NCI-H345 treated with DMSO at 0.1 percent for 48 hours (cell line): ENCODE measurements at regions not wholly inside any gene's neighbourhood (a gene's known extent, or its start where the extent isn't known, plus 50 kb on each side); places are given as distances from the start of the nearest gene placed in this dataset.
A peak's percentile ranks its signal among the peaks of the same experiment; 100 is the strongest.

Experiments
- DNase-seq: peaks from one replicate; lab custom pipeline; 2025; ENCODE audit not compliant: unreplicated experiment; lab: John Stamatoyannopoulos, UW

DNA sequence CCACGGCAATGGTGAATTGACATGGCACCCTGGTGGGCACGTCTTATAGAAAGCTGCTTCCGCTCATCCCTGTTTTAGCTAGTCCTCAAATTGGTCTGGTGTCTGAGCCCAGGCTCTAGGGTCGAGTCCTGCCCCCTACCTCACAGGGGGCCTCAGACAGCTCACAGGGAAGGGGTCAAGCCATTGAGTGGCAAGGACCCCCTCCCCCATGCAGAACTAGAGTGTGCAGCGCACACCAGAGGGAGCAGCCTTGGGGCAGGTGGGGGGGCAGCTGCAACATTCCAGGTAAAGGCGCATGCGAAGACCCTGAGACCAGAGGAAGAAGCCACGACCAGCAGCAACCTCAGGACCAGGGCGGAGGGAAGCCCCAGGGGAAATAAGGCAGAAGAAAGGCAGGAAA, 240.4 kb upstream of the PPP2R2D start:
- DNase-seq = no peak

DNA sequence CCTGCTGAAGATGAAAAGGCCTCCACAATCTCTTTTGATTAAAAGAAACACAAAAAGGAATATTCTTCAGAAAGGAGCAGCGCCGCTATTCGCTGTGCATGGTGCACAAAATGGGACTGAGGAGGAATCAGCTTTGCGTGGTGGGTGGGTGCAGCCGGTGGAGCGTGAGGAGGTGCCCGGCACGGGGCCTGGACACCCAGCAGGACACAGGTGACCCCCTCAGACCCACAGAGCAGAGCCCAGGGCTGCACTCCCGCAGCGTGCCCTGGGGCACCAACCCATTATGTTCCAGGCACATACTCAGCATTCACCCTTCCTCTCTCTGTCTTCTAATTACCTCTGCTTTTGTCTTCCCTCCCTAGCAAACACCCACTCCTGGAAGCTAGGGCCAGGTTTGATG, 238.0 kb upstream of the PPP2R2D start:
- DNase-seq = no peak

DNA sequence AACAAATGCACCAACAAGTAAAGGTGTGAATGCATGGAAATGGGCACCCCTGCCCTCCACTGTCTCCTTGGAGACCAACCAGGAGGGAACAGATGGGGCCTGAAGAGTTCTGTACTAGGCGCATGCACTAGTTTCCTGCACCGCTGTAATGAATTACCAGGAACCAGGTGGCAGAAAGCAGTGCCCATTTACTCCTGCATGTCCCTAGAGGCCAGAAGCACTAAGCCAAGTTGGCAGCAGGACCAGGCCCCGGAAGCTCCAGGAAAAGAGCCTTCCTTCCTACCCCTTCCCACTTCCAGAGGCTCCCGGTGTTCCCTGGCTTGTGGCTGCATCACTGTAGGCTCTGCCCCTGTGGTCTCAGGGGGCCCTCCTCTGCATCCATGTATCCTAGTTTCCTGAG, 237.5 kb upstream of the PPP2R2D start:
- no peak for DNase-seq

DNA sequence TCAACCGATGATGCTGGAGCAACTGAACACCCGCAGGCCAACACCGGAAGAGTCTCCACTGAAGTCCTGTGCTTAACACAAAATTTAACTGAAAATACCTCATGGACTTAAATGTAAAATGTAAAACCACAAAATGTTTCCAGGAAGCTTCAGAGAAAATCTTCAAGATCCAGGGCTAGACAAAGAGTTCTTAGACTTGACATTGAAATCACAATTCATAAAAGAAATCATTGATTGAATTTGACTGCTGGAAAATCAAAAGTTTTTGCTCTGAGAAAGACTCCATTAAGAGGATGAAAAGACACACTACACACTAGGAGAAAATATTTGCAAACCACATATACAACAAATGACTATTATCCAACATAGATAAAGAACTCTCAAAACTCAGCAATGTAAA, 234.7 kb upstream of the PPP2R2D start:
- DNase-seq = no peak

DNA sequence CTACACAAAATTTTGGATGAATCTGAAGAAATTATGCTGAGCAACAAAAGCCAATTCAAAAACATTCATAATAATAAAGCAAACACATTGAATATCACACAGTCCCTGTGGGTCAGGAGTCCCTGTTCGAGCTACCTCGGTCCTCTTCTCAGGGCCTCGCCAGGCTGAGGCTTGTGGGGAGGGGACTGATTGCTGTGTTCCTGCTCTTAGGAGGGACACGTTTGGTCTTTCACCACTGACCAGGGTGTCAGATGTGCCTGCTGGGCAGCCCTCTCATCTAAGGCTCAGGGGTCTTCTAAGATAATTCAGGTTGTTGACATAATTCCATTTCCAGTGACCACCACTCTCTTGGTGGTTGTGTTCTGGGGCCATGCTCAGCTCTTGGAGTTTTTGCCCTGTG, 233.8 kb upstream of the PPP2R2D start:
- DNase-seq = no peak

- no peak for DNase-seq
Observed at GRCh38 chr10:131667561-131667960, 233.2 kb upstream of the PPP2R2D start.

- DNase-seq = no peak
Observed at GRCh38 chr10:131668903-131669302, 231.9 kb upstream of the PPP2R2D start.

- DNase-seq = no peak
Observed at GRCh38 chr10:131669838-131670237, 231.0 kb upstream of the PPP2R2D start.

DNA sequence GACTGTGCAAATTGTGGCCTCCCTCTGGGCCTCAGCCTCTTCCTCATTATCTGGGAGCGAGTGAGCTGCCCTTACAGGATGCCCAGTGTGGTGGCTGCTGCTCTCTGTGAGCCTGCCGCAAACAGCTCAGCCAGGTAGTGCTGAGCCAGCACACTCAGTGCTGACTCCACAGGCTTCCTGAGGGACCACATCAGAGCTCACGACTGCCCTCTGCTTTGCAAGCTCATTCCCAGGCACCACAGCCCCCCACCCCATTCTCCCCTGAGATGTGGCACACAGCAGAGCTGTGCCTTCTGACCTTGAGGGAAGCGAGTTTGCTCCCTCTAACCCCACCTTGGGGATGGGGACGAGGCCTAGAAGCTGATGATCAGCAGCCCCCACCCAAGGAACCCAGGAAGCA, 230.5 kb upstream of the PPP2R2D start:
- no peak for DNase-seq

DNA sequence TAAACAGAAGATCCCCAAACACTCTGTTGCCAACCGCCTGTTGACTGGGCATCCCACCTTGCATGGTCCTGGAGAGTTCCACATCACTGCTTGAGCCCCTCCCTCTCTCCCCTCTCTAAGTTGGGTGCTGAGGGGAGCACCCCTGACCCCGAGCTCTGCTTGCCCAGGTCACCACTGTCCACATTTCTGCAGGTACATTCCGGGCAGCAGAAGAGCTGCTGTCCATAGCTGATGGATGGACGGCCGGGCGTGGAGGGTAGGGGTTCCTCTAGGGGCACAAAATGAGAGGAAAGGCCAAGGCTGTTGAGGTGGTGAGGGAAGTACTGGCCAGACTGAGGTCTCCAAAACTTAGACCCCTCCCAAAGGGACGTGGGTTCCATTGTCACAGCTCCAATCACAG, 227.4 kb upstream of the PPP2R2D start:
- no peak for DNase-seq

- no peak for DNase-seq
Observed at GRCh38 chr10:131674130-131674529, 226.7 kb upstream of the PPP2R2D start.

- DNase-seq = no peak
Observed at GRCh38 chr10:131675104-131675503, 225.7 kb upstream of the PPP2R2D start.

- DNase-seq = no peak
Observed at GRCh38 chr10:131676046-131676799, 224.6 kb upstream of the PPP2R2D start.

- DNase-seq = peak; percentile 8
Observed at GRCh38 chr10:131676800-131677421, 223.9 kb upstream of the PPP2R2D start.

- DNase-seq = no peak
Observed at GRCh38 chr10:131677671-131678070, 223.1 kb upstream of the PPP2R2D start.

GRCh38 chr10:131678171-131678570, 222.6 kb upstream of the PPP2R2D start:
- no peak for DNase-seq

DNA sequence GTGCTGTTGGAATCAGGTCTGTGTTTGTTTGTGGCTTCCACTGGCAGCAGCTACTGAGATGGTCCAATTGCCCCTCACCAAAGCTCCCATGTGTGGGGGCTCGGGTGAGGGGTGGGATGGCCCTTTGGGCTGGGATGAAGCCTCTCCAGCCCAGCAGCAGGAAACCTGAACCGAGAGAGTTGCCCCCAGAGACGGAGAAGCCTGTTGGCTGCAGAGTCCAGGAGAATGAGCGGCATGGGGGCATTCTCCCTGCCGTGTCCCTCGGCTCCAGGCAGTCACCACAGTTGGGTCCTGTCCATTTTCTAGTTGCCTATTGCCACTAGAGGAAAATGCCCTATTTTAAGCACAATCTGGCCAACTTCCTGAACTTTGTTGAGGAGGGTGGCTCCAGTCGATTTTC, 222.2 kb upstream of the PPP2R2D start:
- DNase-seq = no peak

DNA sequence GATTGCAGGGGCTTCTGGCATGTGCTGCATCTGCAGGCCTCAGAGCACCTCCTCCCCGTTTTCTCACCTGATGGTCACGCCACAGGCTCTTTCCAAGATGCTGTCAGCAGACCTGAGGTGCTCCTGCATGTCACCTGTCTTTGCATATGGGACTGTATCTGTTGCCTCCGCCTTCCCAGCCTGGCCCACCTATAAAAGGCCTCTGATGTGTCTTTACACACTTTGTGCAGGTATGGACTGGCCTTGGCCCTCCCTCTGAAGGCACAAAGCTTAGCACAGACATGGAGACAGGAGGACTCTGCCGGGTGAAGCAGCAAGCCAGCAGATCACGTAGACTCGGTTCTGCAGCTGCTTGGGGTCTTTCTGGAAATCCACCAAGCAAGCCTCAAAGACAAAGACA, 220.9 kb upstream of the PPP2R2D start:
- no peak for DNase-seq

GRCh38 chr10:131681122-131681521, 219.7 kb upstream of the PPP2R2D start:
- DNase-seq = no peak

- DNase-seq = no peak
Observed at GRCh38 chr10:131681656-131682055, 219.2 kb upstream of the PPP2R2D start.

DNA sequence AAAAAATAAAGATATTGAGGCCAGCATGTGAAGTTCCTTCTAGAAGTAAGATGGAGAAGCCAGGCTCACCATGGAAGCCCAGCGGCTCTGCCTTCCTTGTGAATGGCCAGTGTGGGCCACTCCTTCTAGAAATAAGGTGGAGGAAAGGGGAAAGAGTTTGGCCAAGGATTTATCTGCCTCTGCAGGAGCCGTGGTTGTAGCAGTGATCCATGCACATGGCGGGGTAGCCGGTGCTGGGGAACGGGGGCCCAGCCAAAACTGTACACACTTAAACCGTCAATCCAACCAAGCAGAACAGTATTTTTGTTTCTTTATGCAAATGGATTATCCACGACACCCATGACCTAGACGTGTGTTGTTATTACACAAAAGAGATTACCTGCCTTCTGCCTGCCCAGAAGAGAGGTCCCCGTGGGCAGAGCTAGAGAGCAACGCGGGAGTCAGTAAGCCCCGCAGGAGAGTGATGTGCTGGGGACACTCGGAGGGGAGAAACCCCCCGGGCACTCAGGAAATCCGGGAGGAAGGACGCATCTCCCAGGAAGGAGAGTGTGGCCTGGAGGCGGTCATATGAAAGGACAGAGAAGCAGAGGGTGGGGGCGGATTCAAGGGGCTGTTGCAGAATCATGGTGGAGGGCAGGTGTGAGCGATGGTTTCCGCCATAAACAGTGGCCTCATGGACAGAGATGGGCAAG, 218.4 kb upstream of the PPP2R2D start:
- DNase-seq = no peak

GRCh38 chr10:131683281-131683861, 217.4 kb upstream of the PPP2R2D start:
- DNase-seq = no peak
